ENCODE measurements at regions not wholly inside any gene's neighbourhood (a gene's known extent, or its start where the extent isn't known, plus 50 kb on each side); places are given as distances from the start of the nearest gene placed in this dataset.
A peak's percentile ranks its signal among the peaks of the same experiment; 100 is the strongest.

DNA sequence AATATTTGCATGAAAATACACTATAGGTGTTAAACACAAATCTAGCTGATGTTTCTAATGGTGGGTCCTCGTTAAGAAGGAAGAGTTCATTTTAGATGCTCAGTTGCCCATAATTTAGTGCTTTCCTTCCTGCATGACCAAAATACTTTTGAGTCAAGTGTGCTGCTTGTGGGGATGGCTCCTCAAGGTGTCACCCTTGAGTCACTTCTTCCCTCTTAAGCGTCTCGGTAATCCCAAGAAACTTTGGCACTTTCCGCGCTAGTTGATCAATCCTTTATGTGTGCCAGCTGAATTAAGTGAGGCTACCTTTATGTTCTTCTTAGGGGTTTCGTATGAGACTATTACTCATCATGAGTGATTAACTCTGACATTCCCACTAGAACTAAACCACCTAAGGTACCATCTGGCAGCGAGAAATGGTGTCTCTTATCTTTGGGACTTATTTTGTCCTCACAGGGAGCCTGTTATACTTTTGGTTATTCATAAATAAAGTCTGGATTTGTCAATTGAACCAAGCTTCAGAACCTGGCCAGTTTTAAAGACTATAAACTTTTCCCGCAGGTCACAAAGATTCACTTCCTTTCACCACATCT, 106.8 kb downstream of the NHLRC3 start:
- TF ChIP-seq, protein P1, sequence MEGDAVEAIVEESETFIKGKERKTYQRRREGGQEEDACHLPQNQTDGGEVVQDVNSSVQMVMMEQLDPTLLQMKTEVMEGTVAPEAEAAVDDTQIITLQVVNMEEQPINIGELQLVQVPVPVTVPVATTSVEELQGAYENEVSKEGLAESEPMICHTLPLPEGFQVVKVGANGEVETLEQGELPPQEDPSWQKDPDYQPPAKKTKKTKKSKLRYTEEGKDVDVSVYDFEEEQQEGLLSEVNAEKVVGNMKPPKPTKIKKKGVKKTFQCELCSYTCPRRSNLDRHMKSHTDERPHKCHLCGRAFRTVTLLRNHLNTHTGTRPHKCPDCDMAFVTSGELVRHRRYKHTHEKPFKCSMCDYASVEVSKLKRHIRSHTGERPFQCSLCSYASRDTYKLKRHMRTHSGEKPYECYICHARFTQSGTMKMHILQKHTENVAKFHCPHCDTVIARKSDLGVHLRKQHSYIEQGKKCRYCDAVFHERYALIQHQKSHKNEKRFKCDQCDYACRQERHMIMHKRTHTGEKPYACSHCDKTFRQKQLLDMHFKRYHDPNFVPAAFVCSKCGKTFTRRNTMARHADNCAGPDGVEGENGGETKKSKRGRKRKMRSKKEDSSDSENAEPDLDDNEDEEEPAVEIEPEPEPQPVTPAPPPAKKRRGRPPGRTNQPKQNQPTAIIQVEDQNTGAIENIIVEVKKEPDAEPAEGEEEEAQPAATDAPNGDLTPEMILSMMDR (IDR thresholded peaks at IDR 0.05): peak; percentile 36 to 76 (median 66)
- TF ChIP-seq POLR2A (IDR thresholded peaks at IDR 0.05): no peak
- WGBS, 4 donors: 16 to 22% (median 18%) methylated on average over 8 of the region's 8 CpGs
- Histone ChIP-seq H3K9me3 (replicated peaks in 1 of 3) (no peaks in the 10 kb centered on the region), H3K27me3 (no peaks in the 10 kb centered on the region), H3K27ac (no peak overlapping the region), H3K4me3 (peak overlapping the region in 1 of 4 donors; percentile 40), H3K4me1 (replicated peaks in 1 of 2) (no peaks in the 10 kb centered on the region), H3K36me3 (replicated peaks in 1 of 2) (no peaks in the 10 kb centered on the region)
- intact Hi-C loops (cut with DNase I): loop anchor here (5.0 to 10.0 kb wide), 3 partner anchors 117 to 470 kb away; no protein-coding TSS in a partner anchor
- DNase-seq: peak; percentile 45 to 82 (median 62)

DNA sequence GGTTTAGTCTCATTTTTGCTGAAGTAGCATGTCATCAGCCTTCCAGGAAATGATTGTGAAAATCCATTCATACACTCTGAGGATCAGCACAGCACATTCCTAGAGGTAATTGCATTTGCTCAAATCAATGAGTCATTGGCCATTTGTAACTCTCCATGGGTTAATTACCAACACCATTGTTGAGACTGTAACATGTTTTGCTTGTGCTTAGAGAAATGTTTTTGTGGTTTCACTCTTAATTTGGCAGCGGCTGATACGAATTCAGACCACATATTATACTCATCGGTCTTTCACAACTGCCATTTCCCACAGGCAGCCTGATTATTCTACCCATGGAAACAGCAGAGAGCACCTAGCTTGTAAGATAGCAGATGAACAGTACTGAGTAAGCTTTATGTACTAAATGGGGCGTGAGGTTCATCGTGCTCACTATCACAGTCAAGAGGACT, 110.3 kb downstream of the NHLRC3 start:
- intact Hi-C loops (cut with DNase I): loop anchor here (5.0 to 10.0 kb wide), 2 partner anchors 464 to 466 kb away; no protein-coding TSS in a partner anchor
- DNase-seq: no peak
- no peaks in the 10 kb centered on the region for H3K9me3 ChIP-seq (replicated peaks in 1 of 3)
- no peaks in the 10 kb centered on the region for H3K4me1 ChIP-seq (replicated peaks in 1 of 2)
- no peak overlapping the region for H3K4me3 ChIP-seq
- no peak overlapping the region for H3K27ac ChIP-seq
- H3K27me3 ChIP-seq: no peaks in the 10 kb centered on the region
- WGBS, 4 donors: 75 to 88% (median 80%) methylated on average over 5 of the region's 5 CpGs
- H3K36me3 ChIP-seq (replicated peaks in 1 of 2): no peaks in the 10 kb centered on the region
- TF ChIP-seq, protein P1 (IDR thresholded peaks at IDR 0.05): no peak
- TF ChIP-seq POLR2A (IDR thresholded peaks at IDR 0.05): no peak

DNA sequence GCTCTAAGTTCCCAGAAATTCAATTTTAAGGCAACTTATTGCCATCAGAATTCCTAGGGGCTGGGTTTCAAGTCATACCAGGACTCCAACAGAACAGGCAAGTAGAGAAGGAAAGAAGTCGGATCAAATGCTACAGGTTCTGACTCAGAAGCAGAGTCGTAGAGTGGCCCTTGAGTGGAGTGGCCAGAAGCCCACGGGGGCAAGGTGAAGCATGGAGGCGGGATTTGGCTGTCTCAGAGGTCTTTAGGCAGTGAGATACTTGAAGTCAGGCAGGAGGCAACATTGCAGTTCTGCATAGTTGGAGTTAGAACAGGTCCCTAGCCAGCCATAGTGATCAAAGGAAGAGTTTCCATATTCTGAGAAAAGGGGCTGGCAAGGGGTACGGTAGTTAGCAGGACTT, 111.6 kb downstream of the NHLRC3 start:
- intact Hi-C loops (cut with DNase I): loop anchor here (5.0 to 10.0 kb wide), 2 partner anchors 462 to 465 kb away; no protein-coding TSS in a partner anchor
- WGBS, 4 donors: 82 to 88% (median 85%) methylated on average over 5 of the region's 5 CpGs
- H3K4me1 ChIP-seq (replicated peaks in 1 of 2): no peaks in the 10 kb centered on the region
- DNase-seq: no peak
- TF ChIP-seq, protein P1 (IDR thresholded peaks at IDR 0.05): no peak
- no peak for TF ChIP-seq POLR2A (IDR thresholded peaks at IDR 0.05)
- H3K27ac ChIP-seq: no peak overlapping the region
- H3K27me3 ChIP-seq: no peaks in the 10 kb centered on the region
- H3K36me3 ChIP-seq (replicated peaks in 1 of 2): no peaks in the 10 kb centered on the region
- no peaks in the 10 kb centered on the region for H3K9me3 ChIP-seq (replicated peaks in 1 of 3)
- H3K4me3 ChIP-seq: no peak overlapping the region

DNA sequence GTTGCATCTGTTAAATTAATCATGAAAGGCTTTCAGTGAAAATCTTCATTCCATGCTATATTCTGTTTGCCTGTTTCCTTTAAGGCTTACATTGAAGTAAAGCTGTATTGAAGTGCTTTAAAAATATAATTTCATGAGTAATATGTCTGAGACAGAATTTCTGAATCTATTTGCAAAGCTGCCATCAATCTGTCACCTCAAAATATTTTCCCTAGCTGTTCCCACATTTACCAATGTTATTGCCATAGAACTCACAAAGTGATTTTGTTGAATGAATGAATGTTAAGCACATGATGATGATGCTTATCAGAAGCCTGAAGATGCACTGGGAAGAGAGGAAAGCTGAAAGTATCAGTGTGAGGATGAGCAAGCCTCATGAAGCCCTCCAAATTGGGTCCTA, 115.8 kb downstream of the NHLRC3 start:
- DNase-seq: no peak
- no peaks in the 10 kb centered on the region for H3K27me3 ChIP-seq
- intact Hi-C loops (cut with DNase I): no loop called here
- H3K9me3 ChIP-seq (replicated peaks in 1 of 3): no peaks in the 10 kb centered on the region
- TF ChIP-seq, protein P1 (IDR thresholded peaks at IDR 0.05): no peak
- no peak for TF ChIP-seq POLR2A (IDR thresholded peaks at IDR 0.05)
- H3K36me3 ChIP-seq (replicated peaks in 1 of 2): no peaks in the 10 kb centered on the region
- H3K27ac ChIP-seq: no peak overlapping the region
- H3K4me1 ChIP-seq (replicated peaks in 1 of 2): no peaks in the 10 kb centered on the region
- H3K4me3 ChIP-seq: no peak overlapping the region

Data from adrenal gland (tissue), 9 donors.